Astrocyte of the cerebellum (primary cell): ENCODE measurements at regions not wholly inside any gene's neighbourhood (a gene's known extent, or its start where the extent isn't known, plus 50 kb on each side); places are given as distances from the start of the nearest gene placed in this dataset.

Source experiments
- DNase-seq: peaks from one replicate; pipeline ENCODE4 v3.0.0-alpha.2; 2011; ENCODE audit warnings: low read depth
- H3K4me3 ChIP-seq: 2 replicates; pipeline ENCODE4 v1.5.1; 2011; ENCODE audit warnings: mild to moderate bottlenecking, low read depth, low read length, moderate library complexity
- in situ Hi-C: cut with HindIII; loops from 2 replicates; pipeline ENCODE4 v1.10.0; 2017; ENCODE audit warnings: low sequenced_read_pairs
- TF ChIP-seq, protein P1 (sequence below): IDR thresholded peaks from 2 replicates; pipeline ENCODE4 v1.5.1; 2012; ENCODE audit warnings: low read length, low read depth, moderate library complexity, mild to moderate bottlenecking; ENCODE audit errors: missing control alignments

DNA sequence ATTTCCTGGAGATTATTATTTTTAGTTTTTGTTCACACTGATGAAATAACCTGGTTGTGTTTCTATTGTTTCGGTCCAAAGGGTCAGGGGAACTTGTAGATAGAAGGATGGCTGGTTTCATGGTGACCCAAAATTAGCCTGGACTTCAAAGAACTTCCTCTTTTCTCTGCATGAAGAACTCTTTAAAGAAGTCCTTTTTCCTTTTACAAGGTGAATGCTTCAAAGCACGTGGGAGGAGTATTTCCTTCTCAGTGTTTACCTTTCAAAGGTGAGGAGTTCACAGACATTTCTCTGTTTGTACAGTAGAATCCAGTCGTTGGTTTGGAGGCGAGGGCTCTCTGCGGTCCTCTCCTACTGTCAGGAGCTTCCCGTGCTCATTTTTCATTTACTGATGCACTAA, 561.7 kb downstream of the GATA3 start:
- no peak overlapping the region for H3K4me3 ChIP-seq
- TF ChIP-seq, protein P1, sequence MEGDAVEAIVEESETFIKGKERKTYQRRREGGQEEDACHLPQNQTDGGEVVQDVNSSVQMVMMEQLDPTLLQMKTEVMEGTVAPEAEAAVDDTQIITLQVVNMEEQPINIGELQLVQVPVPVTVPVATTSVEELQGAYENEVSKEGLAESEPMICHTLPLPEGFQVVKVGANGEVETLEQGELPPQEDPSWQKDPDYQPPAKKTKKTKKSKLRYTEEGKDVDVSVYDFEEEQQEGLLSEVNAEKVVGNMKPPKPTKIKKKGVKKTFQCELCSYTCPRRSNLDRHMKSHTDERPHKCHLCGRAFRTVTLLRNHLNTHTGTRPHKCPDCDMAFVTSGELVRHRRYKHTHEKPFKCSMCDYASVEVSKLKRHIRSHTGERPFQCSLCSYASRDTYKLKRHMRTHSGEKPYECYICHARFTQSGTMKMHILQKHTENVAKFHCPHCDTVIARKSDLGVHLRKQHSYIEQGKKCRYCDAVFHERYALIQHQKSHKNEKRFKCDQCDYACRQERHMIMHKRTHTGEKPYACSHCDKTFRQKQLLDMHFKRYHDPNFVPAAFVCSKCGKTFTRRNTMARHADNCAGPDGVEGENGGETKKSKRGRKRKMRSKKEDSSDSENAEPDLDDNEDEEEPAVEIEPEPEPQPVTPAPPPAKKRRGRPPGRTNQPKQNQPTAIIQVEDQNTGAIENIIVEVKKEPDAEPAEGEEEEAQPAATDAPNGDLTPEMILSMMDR: no peak
- in situ Hi-C loops: no loop called here
- no peak for DNase-seq

DNA sequence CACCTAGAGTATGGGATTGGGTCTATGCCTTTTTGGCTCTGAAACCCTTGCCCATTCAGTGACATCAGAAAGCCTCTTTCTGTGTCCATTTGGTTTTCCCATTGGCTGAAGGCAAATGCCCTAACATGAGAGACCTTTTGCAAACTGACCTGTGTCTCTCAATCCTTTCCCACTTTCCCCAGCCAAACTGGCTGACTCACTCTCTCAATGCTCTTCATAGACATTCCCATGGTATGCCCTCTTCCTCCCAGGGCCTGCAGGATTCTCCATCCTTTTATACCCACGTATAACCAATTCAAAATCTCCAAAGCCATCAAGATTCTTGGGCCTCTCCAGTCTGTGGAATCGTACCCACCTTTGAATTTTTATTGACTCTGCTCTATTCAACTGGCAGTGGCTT, 563.3 kb downstream of the GATA3 start:
- H3K4me3 ChIP-seq: no peak overlapping the region
- no peak for DNase-seq
- TF ChIP-seq, protein P1: no peak
- in situ Hi-C loops: no loop called here

DNA sequence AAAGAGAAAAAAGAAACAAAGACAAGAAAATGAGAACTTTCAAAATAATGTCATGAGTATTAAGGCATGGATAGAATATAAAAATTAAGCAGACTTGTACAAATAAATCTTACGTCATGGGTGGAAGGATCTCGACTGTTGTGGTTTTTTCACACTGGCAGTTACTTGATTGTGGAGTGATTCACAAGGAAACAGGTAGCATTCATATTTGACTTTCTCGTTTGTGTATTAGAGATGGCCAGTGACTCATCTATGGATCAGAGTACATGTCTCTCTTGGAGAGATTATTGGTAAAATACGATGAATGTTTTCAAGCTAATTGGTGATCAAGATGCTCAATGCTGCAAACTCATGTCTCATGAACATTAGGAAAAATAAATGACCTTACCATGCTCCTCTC, 564.3 kb downstream of the GATA3 start:
- no peak overlapping the region for H3K4me3 ChIP-seq
- in situ Hi-C loops: no loop called here
- TF ChIP-seq, protein P1: no peak
- no peak for DNase-seq

DNA sequence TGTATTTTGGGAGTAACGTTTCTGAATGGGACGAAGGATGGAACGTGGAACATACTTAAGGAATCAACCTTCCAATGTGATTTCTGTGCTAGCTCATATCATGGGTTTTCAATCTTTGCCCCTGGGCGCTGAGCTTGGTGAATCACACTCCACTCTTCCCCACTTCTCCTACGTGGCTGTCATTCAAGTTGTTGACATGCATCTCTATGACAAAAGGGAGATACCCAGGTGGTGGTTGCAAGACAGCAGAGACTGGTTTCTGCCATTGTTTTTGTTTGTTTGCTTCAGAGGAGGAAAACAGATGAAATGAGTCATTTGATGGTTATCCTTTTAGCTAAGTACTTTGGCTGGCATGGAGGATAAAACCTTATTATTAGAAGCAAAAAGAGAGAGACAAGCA, 573.9 kb downstream of the GATA3 start:
- no peak for DNase-seq
- TF ChIP-seq, protein P1: no peak
- in situ Hi-C loops: no loop called here
- H3K4me3 ChIP-seq: no peak overlapping the region

DNA sequence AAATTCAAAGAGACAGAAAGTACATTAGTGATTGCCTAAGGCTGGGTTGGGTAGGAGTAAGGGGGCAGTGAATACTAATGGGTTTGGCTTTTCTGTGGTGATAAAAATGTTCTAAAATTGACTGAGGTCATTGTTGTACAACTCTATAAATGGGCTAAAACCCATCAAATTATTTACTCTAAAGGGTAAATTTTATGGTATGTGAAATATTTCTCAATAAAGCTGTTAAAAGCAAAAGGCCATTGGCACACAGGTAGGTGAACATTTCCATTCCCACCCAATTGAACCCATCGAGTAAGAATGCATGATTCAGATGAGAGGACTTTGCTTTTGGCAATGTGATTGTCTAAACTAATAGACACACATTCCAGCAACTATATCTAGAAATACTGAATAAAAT, 579.4 kb downstream of the GATA3 start:
- no peak for DNase-seq
- TF ChIP-seq, protein P1: no peak
- no peak overlapping the region for H3K4me3 ChIP-seq
- in situ Hi-C loops: no loop called here

DNA sequence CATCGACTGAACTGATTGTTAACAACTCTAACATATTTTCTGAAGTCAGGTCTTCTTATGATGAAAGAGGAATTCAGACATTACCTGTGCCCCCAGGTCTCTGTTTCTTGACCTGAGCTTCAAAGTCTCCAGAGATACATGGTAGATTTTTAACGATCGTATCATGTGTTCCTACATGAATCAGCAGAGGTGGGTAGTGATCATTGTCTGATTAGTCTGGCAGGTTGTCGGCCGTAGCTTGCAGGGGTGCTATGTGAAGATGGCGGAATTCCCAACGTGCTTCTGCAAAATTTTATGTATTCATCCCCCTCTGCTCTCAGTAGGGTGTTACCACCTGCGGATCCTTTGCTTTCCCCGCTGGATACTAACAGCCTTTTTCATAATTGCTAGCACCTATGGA, 581.9 kb downstream of the GATA3 start:
- H3K4me3 ChIP-seq: no peak overlapping the region
- TF ChIP-seq, protein P1: no peak
- in situ Hi-C loops: no loop called here
- no peak for DNase-seq

DNA sequence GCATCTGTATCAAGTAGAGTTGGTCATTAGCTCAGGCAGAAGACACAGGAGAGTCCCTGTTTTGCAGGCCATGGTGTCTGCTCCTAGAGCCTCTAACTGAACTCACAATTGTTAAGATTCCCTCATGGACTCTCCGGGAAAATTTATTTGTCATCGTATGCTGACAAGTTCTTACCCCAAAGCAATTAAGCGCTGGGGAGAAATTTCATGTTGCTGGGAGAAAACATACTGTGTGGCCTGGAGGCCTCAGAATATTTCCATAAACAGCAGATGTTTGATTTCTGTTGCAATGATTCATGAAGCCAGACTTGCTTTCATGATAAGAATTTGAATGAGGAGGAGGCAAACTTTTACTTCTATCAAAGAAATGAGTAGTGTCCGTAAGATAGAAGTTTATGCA, 583.2 kb downstream of the GATA3 start:
- no peak overlapping the region for H3K4me3 ChIP-seq
- TF ChIP-seq, protein P1: no peak
- DNase-seq: no peak
- in situ Hi-C loops: no loop called here
